ENCODE measurements at regions not wholly inside any gene's neighbourhood (a gene's known extent, or its start where the extent isn't known, plus 50 kb on each side); places are given as distances from the start of the nearest gene placed in this dataset.
"Not testable (repeated sequence)": the region's sequence is repeated elsewhere in the genome, so short reads cannot be mapped to it uniquely, and the experiment has no call there.

GRCh38 chr11:105432241-105432995, 177.5 kb upstream of the GRIA4 start:
- peak; percentile 6 for DNase-seq (ENCODE audit: low read depth)

DNA sequence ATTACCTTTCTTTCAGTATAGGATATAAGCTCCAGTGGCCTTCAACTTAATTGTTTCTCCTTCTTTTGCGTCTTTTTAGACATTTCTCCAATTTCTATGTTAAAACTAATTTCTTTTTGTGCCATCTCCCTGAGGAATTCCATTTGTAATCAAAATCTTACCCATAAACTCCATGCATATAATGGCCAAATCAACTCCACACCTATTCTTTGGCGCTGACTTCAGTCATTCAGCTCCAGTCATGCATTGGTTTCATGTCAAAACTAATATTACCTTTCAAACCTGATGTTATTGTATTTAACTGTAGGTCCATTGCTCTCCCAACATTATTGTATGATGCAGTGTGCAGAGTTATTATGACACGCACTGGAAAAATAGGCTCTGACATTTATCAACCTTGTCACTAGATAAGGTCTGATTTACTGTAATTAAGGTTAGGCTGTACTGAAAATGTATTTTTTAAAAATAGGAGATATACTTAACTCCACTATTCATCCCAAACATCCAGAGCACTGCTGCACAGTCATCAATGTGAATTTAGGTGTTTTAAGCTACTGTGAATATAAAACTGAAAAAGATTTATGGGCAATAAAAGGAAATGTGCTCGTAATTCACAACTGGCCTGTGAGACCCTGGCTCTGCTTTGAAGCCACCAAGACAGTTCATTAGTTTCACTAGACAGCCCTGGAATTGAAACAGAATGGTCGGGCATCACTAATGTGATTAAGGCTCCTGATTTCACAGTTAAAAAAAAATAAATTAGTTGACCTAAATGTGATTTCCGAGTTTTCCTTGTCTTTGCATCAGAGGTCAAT, 180.6 kb upstream of the GRIA4 start:
- no peak for DNase-seq (ENCODE audit: low read depth)

- no peak for DNase-seq (ENCODE audit: low read depth)
These were observed 202.8 kb upstream of the GRIA4 start for GRCh38 chr11:105407101-105407500.

DNA sequence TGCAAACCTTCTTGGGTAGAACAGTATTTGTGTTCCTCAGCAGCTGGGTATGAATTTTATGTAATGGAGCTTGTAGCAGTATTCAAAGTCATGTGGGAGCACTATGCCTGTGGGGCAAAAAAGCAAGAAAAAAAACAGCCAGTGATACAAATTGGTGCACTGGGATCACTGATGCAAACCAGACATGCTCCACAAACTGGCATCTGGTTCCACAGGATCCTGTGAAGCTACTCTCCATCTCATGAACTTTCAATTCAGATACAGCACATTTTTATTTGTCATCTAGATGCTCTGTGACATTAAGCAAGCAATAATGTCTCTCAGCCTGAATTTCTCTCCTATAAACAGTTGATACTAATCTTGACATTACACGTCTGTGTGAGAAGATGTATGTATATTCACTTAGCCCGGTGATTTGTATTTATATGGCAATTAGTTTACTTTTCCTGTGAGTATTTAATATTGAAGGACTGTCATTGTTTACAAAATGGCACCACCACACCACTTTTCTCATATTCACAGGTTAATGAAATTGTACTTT, 208.5 kb upstream of the GRIA4 start:
- DNase-seq (ENCODE audit: low read depth), result no peak

DNA sequence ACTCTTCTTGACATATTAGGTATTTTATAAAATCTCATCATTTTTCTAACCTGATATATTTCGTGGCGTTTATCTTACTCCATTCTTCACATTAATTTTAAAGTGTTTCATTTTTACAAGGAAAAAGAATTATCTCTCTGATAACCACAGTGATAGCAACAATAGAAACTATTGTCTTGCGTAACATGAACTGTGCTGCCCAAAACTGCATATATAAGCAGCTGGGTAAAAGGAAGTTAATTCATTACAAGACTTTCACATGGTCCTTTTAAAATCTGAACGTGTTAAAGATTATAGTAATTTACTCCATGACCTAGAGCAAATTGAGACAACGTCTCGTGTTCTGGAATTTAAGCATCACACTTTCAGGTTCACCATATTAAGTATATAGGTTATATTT, 210.4 kb upstream of the GRIA4 start:
- peak; percentile 25 for DNase-seq (ENCODE audit: low read depth)

- DNase-seq (ENCODE audit: low read depth), result no peak
These were observed 211.2 kb upstream of the GRIA4 start for GRCh38 chr11:105398636-105399035.

GRCh38 chr11:105393326-105393725, 216.5 kb upstream of the GRIA4 start:
- DNase-seq (ENCODE audit: low read depth), result no peak

- DNase-seq (ENCODE audit: low read depth), result peak; percentile 47
These were observed 217.3 kb upstream of the GRIA4 start for GRCh38 chr11:105392556-105392955.

GRCh38 chr11:105389952-105390351, 219.9 kb upstream of the GRIA4 start:
- no peak for DNase-seq (ENCODE audit: low read depth)

- no peak for DNase-seq (ENCODE audit: low read depth)
These were observed 221.9 kb upstream of the GRIA4 start for GRCh38 chr11:105388006-105388405.

GRCh38 chr11:105381941-105382340, 227.9 kb upstream of the GRIA4 start:
- DNase-seq (ENCODE audit: low read depth), result no peak

DNA sequence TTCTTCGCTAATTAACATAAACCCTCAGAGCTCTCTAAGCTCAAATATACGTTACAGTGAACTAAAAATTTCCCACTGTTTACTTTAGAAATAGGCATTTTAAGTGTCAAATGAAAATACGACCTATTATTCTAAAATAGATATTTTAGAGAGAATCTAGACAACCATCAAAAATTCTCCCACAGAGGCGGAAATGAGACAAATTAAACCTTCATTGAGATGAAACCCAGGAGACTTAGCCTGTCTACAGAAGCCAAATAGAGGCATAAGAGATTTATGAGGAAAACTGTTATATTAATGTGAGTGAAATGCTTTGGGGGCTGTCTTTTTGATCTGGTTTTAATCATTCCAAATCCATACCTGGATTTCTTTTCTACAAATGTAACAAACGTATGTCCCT, 232.0 kb upstream of the GRIA4 start:
- DNase-seq (ENCODE audit: low read depth), result no peak

GRCh38 chr11:105372206-105372605, 232.6 kb upstream of the CARD18 start:
- no peak for DNase-seq (ENCODE audit: low read depth)

- peak; percentile 55 for DNase-seq (ENCODE audit: low read depth)
These were observed 231.7 kb upstream of the CARD18 start for GRCh38 chr11:105371311-105371710.

DNA sequence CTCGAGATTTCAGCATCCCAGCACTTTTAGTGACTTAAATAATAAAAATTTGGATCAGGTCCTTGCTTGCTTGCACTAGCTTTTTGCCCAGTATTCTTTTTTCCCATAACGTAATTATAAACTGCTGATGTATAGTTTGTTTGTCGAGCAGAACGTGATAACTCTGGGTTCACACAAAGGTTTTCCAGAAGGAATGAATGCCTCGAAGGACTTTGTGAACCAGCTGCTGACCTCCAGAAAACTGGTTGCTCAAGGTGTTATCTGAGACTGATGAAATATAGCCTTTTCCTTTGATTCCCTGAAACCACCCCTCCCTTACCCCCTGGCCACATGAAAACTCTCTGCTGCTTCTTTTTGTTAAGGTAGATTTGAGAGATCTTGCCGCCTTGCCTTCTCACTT, 229.1 kb upstream of the CARD18 start:
- DNase-seq (ENCODE audit: low read depth), result peak; percentile 84

GRCh38 chr11:105367129-105367528, 227.6 kb upstream of the CARD18 start:
- no peak for DNase-seq (ENCODE audit: low read depth)

DNA sequence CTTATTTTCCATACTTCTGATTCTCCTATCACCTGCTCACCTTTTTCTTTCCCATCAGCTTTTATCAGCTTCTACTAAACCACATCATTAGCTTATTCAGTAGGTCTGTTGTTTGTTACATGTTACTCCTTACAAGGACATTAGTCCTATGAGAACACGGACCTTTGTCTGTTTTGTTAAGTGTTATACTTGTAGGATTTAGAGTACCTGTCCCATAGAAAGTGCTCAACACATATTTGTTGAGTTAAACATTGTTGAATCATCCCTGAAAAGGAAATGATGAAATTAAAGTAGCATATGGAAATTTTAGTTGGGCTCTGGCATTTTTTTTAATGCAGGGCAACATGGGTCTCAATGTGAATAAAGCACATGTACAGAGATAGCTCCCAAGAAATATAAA, 222.1 kb upstream of the CARD18 start:
- no peak for DNase-seq (ENCODE audit: low read depth)

GRCh38 chr11:105357764-105358163, 218.2 kb upstream of the CARD18 start:
- DNase-seq (ENCODE audit: low read depth), result peak; percentile 89

DNA sequence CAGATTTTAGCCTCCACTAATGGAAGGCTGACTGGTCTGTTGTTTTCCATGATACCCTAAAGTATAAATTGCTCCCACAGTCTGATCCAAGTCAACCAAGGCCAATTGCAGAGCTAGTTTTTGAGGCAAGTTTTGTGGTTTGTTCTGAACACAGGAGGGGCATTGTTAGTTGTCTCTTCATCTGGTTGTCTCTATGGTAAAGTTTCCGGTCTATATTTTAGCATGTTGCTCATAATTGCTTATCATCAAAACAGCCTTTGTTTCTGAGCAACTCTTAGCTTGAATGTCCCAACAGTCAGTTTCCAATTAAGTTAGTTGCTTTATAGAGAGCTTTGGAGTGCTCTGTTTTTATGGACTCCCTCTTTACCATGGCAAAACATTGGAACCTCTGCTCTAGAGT, 217.6 kb upstream of the CARD18 start:
- no peak for DNase-seq (ENCODE audit: low read depth)

DNA sequence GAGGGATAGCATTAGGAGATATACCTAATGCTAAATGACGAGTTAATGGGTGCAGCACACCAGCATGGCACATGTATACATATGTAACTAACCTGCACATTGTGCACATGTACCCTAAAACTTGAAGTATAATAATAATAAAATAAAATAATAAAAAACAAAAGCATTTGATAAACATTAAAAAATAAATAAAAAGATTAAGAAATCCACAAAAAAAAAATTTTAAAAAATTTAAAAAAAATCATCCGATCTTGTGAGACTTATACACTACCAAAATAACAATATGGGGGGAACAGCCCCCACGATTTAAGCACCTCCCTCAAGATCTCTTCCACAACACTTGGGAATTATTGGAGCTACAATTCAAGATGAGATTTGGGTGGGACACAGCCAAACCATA, 210.3 kb upstream of the CARD18 start:
- DNase-seq (ENCODE audit: low read depth), result not testable (repeated sequence)

GRCh38 chr11:105344938-105345337, 205.4 kb upstream of the CARD18 start:
- no peak for DNase-seq (ENCODE audit: low read depth)

GRCh38 chr11:105334025-105334714, 194.6 kb upstream of the CARD18 start:
- no peak for DNase-seq (ENCODE audit: low read depth)

DNA sequence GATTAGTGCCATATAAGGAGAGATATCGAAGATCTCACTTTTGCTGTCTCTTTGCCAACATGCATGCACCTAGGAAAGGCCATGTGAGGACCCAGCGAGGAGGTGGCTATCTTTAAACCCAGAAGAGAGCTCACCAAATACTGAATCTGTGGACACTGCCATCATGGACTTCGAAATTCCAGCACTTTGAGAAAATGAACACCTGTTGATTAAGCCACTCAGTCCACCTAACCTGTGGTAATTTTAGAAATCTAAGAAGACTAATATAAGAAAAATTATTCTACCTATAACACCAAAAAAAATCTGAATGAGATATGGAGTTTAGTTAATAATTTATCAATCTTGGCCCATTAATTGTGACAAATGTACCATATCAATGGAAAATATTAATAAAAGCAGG, 193.6 kb upstream of the CARD18 start:
- DNase-seq (ENCODE audit: low read depth), result no peak
